Brain microvascular endothelial cell (primary cell): ENCODE measurements at regions not wholly inside any gene's neighbourhood (a gene's known extent, or its start where the extent isn't known, plus 50 kb on each side); places are given as distances from the start of the nearest gene placed in this dataset.
"Not testable (repeated sequence)": the region's sequence is repeated elsewhere in the genome, so short reads cannot be mapped to it uniquely, and the experiment has no call there.

Source experiments
- DNase-seq: peaks from one replicate; pipeline ENCODE4 v3.0.0-alpha.2; 2020
- H3K27ac ChIP-seq: fragments of 250-450 bp; sonication (Bioruptor Pico); 2 replicates; pipeline ENCODE4 v1.5.1; 2020; ENCODE audit warnings: mild to moderate bottlenecking, moderate library complexity
- H3K27me3 ChIP-seq: fragments of 250-450 bp; sonication (Bioruptor Pico); replicated peaks from 2 replicates; pipeline ENCODE4 v1.5.1; 2020; ENCODE audit warnings: mild to moderate bottlenecking
- H3K36me3 ChIP-seq: fragments of 250-450 bp; sonication (Bioruptor Pico); replicated peaks from 2 replicates; pipeline ENCODE4 v1.5.1; 2020; ENCODE audit warnings: mild to moderate bottlenecking
- H3K4me3 ChIP-seq: 2 replicates; pipeline ENCODE4 v1.5.1; 2011; ENCODE audit warnings: low read depth, mild to moderate bottlenecking, control low read depth, low read length, moderate library complexity
- in situ Hi-C: cut with HindIII; loops from 2 replicates; pipeline ENCODE4 v1.10.0; 2017; ENCODE audit warnings: low sequenced_read_pairs, low pct_ligation_motif_present
- TF ChIP-seq, protein P1 (sequence below): IDR thresholded peaks from 2 replicates; pipeline ENCODE4 v1.5.1; 2011; ENCODE audit warnings: low read depth, mild to moderate bottlenecking, moderate library complexity, low read length, control low read depth, inconsistent platforms; ENCODE audit errors: missing control alignments

DNA sequence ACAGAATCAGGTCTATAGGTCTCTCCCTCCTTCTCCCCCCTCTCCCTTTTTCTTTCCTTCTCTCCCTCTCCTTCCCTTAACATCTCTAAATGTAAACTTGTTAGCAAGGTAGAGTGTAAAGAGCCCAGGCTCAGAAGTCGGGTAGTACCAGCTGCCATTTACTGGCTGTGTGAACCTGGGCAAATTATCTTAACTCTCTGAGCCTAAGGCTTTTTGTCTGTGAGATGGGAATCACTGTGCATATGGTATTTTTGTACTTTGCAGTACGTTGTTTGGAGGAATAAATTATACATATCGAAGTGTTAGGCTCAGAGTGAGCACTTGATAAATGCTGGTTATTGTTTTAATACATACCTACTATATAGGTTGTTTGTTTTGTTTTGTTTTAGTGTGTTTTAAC, 154.0 kb downstream of the RBMX2 start:
- Histone ChIP-seq H3K36me3 (no peaks in the 10 kb centered on the region), H3K4me3 (no peak overlapping the region), H3K27me3 (no peaks in the 10 kb centered on the region), H3K27ac (no peak overlapping the region)
- DNase-seq, result no peak
- in situ Hi-C loops, result no loop called here
- TF ChIP-seq, protein P1, sequence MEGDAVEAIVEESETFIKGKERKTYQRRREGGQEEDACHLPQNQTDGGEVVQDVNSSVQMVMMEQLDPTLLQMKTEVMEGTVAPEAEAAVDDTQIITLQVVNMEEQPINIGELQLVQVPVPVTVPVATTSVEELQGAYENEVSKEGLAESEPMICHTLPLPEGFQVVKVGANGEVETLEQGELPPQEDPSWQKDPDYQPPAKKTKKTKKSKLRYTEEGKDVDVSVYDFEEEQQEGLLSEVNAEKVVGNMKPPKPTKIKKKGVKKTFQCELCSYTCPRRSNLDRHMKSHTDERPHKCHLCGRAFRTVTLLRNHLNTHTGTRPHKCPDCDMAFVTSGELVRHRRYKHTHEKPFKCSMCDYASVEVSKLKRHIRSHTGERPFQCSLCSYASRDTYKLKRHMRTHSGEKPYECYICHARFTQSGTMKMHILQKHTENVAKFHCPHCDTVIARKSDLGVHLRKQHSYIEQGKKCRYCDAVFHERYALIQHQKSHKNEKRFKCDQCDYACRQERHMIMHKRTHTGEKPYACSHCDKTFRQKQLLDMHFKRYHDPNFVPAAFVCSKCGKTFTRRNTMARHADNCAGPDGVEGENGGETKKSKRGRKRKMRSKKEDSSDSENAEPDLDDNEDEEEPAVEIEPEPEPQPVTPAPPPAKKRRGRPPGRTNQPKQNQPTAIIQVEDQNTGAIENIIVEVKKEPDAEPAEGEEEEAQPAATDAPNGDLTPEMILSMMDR, result no peak

DNA sequence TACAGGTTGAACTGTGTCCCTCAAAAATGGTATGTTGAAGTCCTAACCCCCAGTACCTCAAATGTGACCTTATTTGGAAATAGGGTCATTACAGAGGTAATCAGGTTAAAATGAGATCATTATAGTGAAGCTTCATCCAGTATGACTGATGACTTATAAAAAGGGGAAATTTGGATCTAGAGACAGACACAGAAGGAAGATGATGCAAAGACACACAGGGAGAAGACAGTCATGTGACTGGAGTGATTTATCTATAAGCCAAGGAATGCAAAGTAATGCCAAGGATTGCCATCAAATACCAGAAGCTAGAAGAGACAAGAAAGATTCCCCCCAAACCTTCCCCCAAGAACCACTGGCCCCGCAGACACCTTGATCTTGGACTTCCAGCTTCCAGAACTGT, 155.2 kb downstream of the RBMX2 start:
- in situ Hi-C loops, result no loop called here

DNA sequence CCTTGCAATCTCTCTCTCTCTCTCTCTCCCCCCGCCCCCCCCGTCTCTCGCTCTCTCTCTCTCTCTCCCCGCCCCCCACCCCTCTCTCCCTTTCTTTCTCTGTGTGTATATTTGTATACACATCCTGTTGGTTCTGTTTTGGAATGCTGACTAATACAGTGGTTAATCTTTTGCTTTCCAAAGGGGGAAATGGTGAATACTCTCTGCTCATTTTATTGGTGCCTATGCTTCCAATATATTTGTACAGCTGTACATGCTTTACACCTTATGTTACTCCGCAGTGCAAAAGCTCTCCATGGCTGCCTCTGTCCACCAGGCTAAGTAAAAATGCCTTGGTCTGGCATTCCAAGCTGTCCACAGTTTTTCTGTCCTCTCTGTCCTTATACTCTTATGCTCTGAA, 158.8 kb downstream of the RBMX2 start:
- Histone ChIP-seq H3K27me3 (no peaks in the 10 kb centered on the region), H3K36me3 (no peaks in the 10 kb centered on the region), H3K4me3 (no peak overlapping the region), H3K27ac (no peak overlapping the region)
- in situ Hi-C loops, result no loop called here
- no peak for DNase-seq
- TF ChIP-seq, protein P1, result no peak

More for the DNA sequence above, 155.2 kb downstream of the RBMX2 start:
- Histone ChIP-seq H3K27ac (no peak overlapping the region), H3K4me3 (no peak overlapping the region), H3K27me3 (no peaks in the 10 kb centered on the region), H3K36me3 (no peaks in the 10 kb centered on the region)
- TF ChIP-seq, protein P1, result no peak
- DNase-seq, result no peak

DNA sequence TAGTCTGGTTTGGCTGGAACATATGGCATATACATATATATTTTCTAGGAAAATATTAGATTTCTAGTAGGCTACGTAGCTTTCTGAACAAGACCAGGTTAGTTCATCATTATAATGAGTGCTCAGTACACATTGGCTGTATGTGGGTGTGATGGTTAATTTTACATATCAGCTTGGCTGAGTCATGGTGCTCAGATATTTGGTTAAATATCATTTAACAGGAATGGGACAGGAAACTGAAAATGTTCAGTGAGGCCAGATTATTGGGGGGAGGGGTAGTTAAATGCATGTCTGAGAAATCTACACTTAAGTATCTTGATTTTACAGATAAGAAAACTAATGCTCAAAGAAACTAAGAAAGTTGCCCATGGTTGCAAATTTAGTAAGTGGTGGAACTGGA, 160.1 kb downstream of the RBMX2 start:
- TF ChIP-seq, protein P1, result no peak
- no peaks in the 10 kb centered on the region for H3K36me3 ChIP-seq
- no peak overlapping the region for H3K4me3 ChIP-seq
- in situ Hi-C loops, result no loop called here
- DNase-seq, result no peak
- H3K27ac ChIP-seq, result no peak overlapping the region
- no peaks in the 10 kb centered on the region for H3K27me3 ChIP-seq

DNA sequence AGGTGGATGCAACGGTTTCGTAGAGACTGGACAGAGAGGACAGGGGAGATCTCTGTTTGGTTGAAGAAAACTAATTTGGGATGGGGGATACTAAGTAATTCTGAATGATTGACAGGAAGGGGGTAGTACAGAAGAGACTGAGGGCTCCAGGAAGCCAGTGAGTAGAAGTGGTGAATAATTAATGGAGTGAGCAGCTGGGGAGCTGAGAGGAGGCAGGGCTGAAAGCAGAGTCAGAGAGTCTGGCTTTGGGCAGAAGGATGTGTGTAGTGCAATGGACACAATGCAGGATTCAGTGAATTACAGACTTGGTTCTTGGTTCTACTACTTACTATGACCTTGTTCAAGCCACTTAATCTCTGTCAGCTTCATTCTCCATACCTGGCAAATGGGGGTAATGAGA, 161.7 kb downstream of the RBMX2 start:
- H3K36me3 ChIP-seq, result no peaks in the 10 kb centered on the region
- TF ChIP-seq, protein P1, result no peak
- in situ Hi-C loops, result no loop called here
- H3K4me3 ChIP-seq, result no peak overlapping the region
- no peak overlapping the region for H3K27ac ChIP-seq
- DNase-seq, result no peak
- H3K27me3 ChIP-seq, result no peaks in the 10 kb centered on the region

DNA sequence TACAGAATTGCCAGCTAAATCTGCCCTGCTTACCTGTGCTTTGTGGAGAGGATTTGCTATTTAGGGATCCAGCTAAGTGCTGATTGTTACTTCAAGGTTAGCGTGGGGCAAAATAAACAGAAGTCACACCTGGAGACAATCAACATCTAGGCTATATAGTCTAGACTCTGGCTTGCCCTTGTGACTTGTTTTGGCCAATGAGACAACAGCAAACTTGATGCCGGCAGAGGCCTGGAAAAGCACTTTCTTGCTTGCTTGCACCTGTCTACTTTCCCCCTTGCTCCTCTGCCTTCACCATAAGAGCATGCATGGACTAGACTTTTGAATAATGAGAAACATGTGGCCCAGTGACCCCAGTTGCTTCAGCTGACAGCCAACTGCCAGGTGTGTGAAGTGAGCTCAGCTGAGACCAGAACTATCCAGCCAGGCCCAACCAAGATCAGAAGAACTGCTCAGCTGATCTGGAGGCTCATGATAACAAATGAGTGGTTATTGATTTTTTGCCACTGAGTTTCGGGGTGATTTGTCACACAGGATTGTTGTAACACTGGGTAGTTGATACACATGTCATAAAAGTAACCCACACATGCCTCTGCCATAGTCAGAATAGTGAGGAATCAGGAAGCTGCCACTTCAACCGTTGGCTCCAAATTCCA, 164.4 kb downstream of the RBMX2 start:
- in situ Hi-C loops, result no loop called here
- Histone ChIP-seq H3K4me3 (no peak overlapping the region), H3K36me3 (no peaks in the 10 kb centered on the region), H3K27ac (no peak overlapping the region), H3K27me3 (no peaks in the 10 kb centered on the region)
- TF ChIP-seq, protein P1, result no peak
- no peak for DNase-seq

DNA sequence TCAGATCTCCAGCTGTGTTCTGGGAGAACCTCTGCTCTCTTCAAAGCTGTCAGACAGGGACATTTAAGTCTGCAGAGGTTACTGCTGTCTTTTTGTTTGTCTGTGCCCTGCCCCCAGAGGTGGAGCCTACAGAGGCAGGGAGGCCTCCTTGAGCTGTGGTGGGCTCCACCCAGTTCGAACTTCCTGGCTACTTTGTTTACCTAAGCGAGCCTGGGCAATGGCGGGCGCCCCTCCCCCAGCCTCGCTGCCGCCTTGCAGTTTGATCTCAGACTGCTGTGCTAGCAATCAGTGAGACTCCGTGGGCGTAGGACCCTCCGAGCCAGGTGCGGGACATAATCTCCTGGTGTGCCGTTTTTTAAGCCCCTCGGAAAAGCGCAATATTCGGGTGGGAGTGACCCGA, 171.2 kb downstream of the RBMX2 start:
- H3K36me3 ChIP-seq, H3K4me3 ChIP-seq, H3K27ac ChIP-seq, H3K27me3 ChIP-seq, in situ Hi-C loops, DNase-seq: not testable (repeated sequence)
